ENCODE measurements at regions not wholly inside any gene's neighbourhood (a gene's known extent, or its start where the extent isn't known, plus 50 kb on each side); places are given as distances from the start of the nearest gene placed in this dataset.

- TF ChIP-seq CTCF (IDR thresholded peaks at IDR 0.05) (no peak), POLR2A (IDR thresholded peaks at IDR 0.05) (no peak)
Measured at GRCh38 chr3:96022676-96023075, 791.7 kb upstream of the EPHA6 start.
